ENCODE measurements at regions not wholly inside any gene's neighbourhood (a gene's known extent, or its start where the extent isn't known, plus 50 kb on each side); places are given as distances from the start of the nearest gene placed in this dataset.

GRCh38 chr20:11797156-11797555, 120.5 kb upstream of the BTBD3 start:
- Mint-ChIP-seq H3K27ac (no peak overlapping the region), H3K4me3 (no peak overlapping the region), H3K36me3 (no peaks in the 10 kb centered on the region), H3K9me3 (peaks cover 5% of the 10 kb centered on the region), H3K27me3 (no peaks in the 10 kb centered on the region), H3K4me1 (no peaks in the 10 kb centered on the region)
- CTCF ChIA-PET, result no interaction called here
- no peak for DNase-seq

DNA sequence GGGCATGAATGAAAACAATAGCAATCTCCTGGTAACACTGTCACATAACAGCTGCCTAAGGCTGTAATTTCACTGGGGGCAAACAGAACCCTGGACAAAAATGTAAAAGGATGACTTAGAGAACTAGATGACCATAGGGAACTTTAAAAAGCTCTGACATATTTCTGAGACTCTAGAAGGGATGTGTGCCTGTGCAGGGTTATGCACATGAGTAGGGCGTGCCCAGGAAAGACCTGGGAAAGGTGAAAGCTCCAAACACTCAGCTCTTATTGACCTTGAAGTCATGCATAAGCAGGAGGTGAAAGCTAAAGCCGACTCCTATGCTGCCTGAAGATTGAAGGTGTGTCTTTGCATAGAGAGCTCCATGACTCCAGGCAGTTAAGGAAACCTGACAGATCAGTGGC, 118.4 kb upstream of the BTBD3 start:
- no peaks in the 10 kb centered on the region for H3K4me1 Mint-ChIP-seq
- CTCF ChIA-PET, result no interaction called here
- H3K27me3 Mint-ChIP-seq, result no peaks in the 10 kb centered on the region
- no peaks in the 10 kb centered on the region for H3K36me3 Mint-ChIP-seq
- H3K9me3 Mint-ChIP-seq, result peaks cover 5% of the 10 kb centered on the region
- DNase-seq, result no peak
- H3K4me3 Mint-ChIP-seq, result no peak overlapping the region
- no peak overlapping the region for H3K27ac Mint-ChIP-seq

DNA sequence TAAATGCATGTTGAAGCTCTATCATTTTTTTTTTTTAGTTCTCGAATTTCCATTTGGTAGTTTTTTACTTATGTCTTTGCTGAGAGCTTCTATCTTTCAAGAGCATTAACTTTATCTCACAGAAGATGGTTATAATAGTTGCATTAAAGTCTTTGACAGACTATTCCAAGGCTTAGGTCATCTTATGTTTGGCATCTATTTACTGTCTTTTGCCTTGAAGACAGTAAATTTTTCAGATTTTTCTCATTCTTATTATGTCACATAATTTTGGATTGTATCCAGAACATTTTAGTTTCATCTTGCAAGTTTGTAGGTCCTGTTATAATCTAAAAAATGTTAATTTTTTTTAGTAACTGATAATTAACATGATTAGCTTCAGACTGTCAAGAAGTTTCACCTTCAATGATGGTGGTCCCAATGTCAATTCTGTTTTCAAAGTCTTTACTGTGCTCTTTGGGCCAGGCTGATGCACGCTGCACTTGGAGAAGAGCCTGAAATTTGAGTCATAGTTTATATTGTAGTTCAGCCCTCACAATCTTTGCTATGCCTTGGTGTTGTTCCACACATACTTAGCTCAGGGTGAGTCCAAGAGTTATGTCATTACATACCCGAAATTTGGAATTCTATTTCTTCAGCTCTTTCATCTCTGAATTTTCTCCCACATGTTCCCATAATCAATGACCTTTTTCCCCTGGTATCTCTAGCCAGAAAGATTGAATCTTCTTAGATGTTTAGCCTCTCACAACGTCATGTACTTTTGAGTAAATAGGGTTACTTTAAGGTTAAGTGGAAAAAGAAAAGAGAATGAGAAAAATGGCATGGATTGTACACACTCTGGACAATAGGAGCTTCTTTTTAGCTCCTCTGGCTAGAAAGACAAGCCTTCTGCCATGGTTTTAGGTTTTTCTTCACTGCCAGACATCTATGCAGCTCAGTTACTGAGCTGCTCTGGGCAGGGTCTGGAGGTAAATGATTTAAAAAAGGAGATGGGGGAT, 110.3 kb upstream of the BTBD3 start:
- Mint-ChIP-seq H3K4me3 (no peak overlapping the region), H3K36me3 (no peaks in the 10 kb centered on the region), H3K27me3 (no peaks in the 10 kb centered on the region), H3K27ac (no peak overlapping the region), H3K4me1 (no peaks in the 10 kb centered on the region), H3K9me3 (peaks cover 2% of the 10 kb centered on the region)
- CTCF ChIA-PET, result no interaction called here
- no peak for DNase-seq

DNA sequence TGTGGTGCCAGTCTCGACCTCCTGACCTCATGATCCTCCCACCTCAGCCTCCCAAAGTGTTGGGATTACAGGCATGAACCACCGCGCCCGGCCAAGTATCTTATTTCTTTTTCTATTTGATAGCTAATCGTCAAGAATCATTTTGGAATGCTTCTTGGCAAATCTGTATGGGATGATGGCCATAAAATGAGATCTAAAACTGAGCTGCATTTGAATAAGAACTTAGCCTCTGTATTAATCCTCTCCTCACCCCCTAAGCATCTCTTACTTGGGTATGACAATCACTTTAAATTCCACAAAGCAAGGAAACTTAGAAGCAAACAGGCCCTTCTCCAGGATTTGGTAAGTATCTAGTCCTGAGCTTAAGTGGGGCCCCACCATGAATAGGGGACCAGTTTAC, 108.9 kb upstream of the BTBD3 start:
- no peak for DNase-seq
- Mint-ChIP-seq H3K4me1 (no peaks in the 10 kb centered on the region), H3K36me3 (no peaks in the 10 kb centered on the region), H3K9me3 (peaks cover 2% of the 10 kb centered on the region), H3K27me3 (no peaks in the 10 kb centered on the region), H3K27ac (no peak overlapping the region), H3K4me3 (no peak overlapping the region)
- CTCF ChIA-PET, result no interaction called here

- H3K4me3 Mint-ChIP-seq, result no peak overlapping the region
- no peaks in the 10 kb centered on the region for H3K4me1 Mint-ChIP-seq
- no peak overlapping the region for H3K27ac Mint-ChIP-seq
- no peak for DNase-seq
- CTCF ChIA-PET, result interaction anchor here (1.2 kb wide), 1 partner anchor 11 kb away, joined by 3 read pairs; no protein-coding TSS in a partner anchor
- H3K27me3 Mint-ChIP-seq, result no peaks in the 10 kb centered on the region
- no peaks in the 10 kb centered on the region for H3K36me3 Mint-ChIP-seq
- H3K9me3 Mint-ChIP-seq, result peaks cover 2% of the 10 kb centered on the region
Measured at GRCh38 chr20:11810311-11811083, 107.2 kb upstream of the BTBD3 start.

- CTCF ChIA-PET, result no interaction called here
- no peaks in the 10 kb centered on the region for H3K36me3 Mint-ChIP-seq
Measured at GRCh38 chr20:11813106-11813890, 104.4 kb upstream of the BTBD3 start.

GRCh38 chr20:11814267-11814666, 103.4 kb upstream of the BTBD3 start:
- CTCF ChIA-PET, result no interaction called here
- Mint-ChIP-seq H3K4me3 (no peak overlapping the region), H3K36me3 (no peaks in the 10 kb centered on the region), H3K27ac (no peak overlapping the region), H3K9me3 (peaks cover 2% of the 10 kb centered on the region), H3K4me1 (no peaks in the 10 kb centered on the region), H3K27me3 (no peaks in the 10 kb centered on the region)
- DNase-seq, result no peak

More at GRCh38 chr20:11813106-11813890, 104.4 kb upstream of the BTBD3 start:
- no peak overlapping the region for H3K4me3 Mint-ChIP-seq
- no peak for DNase-seq
- peaks cover 2% of the 10 kb centered on the region for H3K9me3 Mint-ChIP-seq
- H3K27me3 Mint-ChIP-seq, result no peaks in the 10 kb centered on the region
- H3K4me1 Mint-ChIP-seq, result no peaks in the 10 kb centered on the region
- H3K27ac Mint-ChIP-seq, result no peak overlapping the region

GRCh38 chr20:11820838-11821237, 96.9 kb upstream of the BTBD3 start:
- Mint-ChIP-seq H3K9me3 (peaks cover 2% of the 10 kb centered on the region), H3K4me1 (no peaks in the 10 kb centered on the region), H3K27me3 (no peaks in the 10 kb centered on the region), H3K36me3 (no peaks in the 10 kb centered on the region), H3K27ac (no peak overlapping the region), H3K4me3 (no peak overlapping the region)
- DNase-seq, result no peak
- CTCF ChIA-PET, result interaction anchor here (0.9 kb wide), 1 partner anchor 17 kb away, joined by 3 read pairs; no protein-coding TSS in a partner anchor

GRCh38 chr20:11822540-11822794, 95.2 kb upstream of the BTBD3 start:
- Mint-ChIP-seq H3K27ac (no peak overlapping the region), H3K36me3 (no peaks in the 10 kb centered on the region), H3K4me3 (no peak overlapping the region), H3K27me3 (no peaks in the 10 kb centered on the region), H3K9me3 (no peaks in the 10 kb centered on the region), H3K4me1 (no peaks in the 10 kb centered on the region)
- CTCF ChIA-PET, result interaction anchor here (1.5 kb wide), 1 partner anchor 12 kb away, joined by 3 read pairs; no protein-coding TSS in a partner anchor
- no peak for DNase-seq

- Mint-ChIP-seq H3K9me3 (no peaks in the 10 kb centered on the region), H3K4me1 (no peaks in the 10 kb centered on the region), H3K4me3 (no peak overlapping the region), H3K36me3 (no peaks in the 10 kb centered on the region), H3K27ac (no peak overlapping the region), H3K27me3 (no peaks in the 10 kb centered on the region)
- CTCF ChIA-PET, result no interaction called here
- DNase-seq, result no peak
Measured at GRCh38 chr20:11826334-11826733, 91.4 kb upstream of the BTBD3 start.

- no peak for DNase-seq
- Mint-ChIP-seq H3K4me3 (no peak overlapping the region), H3K27me3 (no peaks in the 10 kb centered on the region), H3K36me3 (no peaks in the 10 kb centered on the region), H3K27ac (no peak overlapping the region), H3K9me3 (no peaks in the 10 kb centered on the region), H3K4me1 (no peaks in the 10 kb centered on the region)
- CTCF ChIA-PET, result no interaction called here
Measured at GRCh38 chr20:11832397-11832796, 85.3 kb upstream of the BTBD3 start.

DNA sequence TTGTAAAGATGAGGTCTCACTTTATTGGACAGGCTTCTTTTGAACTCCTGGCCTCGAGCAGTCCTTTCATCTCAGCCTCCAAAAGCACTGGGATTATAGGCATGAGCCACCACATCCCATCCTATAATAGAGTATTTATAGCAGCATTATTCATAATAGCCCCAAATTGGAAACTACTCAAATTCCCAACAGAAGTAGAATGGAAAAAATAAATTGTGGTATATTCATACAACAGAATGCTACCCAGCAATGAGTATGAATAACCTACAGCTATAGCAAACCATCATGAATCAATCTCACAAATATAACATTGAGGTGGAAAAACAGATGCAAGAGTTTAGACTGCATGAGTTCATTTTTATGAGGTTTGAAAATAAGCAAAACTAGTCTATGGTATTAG, 84.8 kb upstream of the BTBD3 start:
- Mint-ChIP-seq H3K27ac (no peak overlapping the region), H3K9me3 (no peaks in the 10 kb centered on the region), H3K4me3 (no peak overlapping the region), H3K4me1 (no peaks in the 10 kb centered on the region), H3K36me3 (no peaks in the 10 kb centered on the region), H3K27me3 (no peaks in the 10 kb centered on the region)
- CTCF ChIA-PET, result no interaction called here
- DNase-seq, result no peak

GRCh38 chr20:11833825-11834224, 83.9 kb upstream of the BTBD3 start:
- Mint-ChIP-seq H3K36me3 (no peaks in the 10 kb centered on the region), H3K27me3 (no peaks in the 10 kb centered on the region), H3K27ac (no peak overlapping the region), H3K4me1 (no peaks in the 10 kb centered on the region), H3K9me3 (peaks cover 3% of the 10 kb centered on the region), H3K4me3 (no peak overlapping the region)
- no peak for DNase-seq
- CTCF ChIA-PET, result no interaction called here

- Mint-ChIP-seq H3K9me3 (peaks cover 6% of the 10 kb centered on the region), H3K27me3 (no peaks in the 10 kb centered on the region), H3K4me1 (no peaks in the 10 kb centered on the region), H3K36me3 (no peaks in the 10 kb centered on the region), H3K27ac (no peak overlapping the region), H3K4me3 (no peak overlapping the region)
- CTCF ChIA-PET, result interaction anchor here (1.1 kb wide), 1 partner anchor 18 kb away, joined by 3 read pairs; no protein-coding TSS in a partner anchor
- DNase-seq, result no peak
Measured at GRCh38 chr20:11838076-11838636, 79.5 kb upstream of the BTBD3 start.
